ENCODE measurements at regions not wholly inside any gene's neighbourhood (a gene's known extent, or its start where the extent isn't known, plus 50 kb on each side); places are given as distances from the start of the nearest gene placed in this dataset.
"Not testable (repeated sequence)": the region's sequence is repeated elsewhere in the genome, so short reads cannot be mapped to it uniquely, and the experiment has no call there.

DNA sequence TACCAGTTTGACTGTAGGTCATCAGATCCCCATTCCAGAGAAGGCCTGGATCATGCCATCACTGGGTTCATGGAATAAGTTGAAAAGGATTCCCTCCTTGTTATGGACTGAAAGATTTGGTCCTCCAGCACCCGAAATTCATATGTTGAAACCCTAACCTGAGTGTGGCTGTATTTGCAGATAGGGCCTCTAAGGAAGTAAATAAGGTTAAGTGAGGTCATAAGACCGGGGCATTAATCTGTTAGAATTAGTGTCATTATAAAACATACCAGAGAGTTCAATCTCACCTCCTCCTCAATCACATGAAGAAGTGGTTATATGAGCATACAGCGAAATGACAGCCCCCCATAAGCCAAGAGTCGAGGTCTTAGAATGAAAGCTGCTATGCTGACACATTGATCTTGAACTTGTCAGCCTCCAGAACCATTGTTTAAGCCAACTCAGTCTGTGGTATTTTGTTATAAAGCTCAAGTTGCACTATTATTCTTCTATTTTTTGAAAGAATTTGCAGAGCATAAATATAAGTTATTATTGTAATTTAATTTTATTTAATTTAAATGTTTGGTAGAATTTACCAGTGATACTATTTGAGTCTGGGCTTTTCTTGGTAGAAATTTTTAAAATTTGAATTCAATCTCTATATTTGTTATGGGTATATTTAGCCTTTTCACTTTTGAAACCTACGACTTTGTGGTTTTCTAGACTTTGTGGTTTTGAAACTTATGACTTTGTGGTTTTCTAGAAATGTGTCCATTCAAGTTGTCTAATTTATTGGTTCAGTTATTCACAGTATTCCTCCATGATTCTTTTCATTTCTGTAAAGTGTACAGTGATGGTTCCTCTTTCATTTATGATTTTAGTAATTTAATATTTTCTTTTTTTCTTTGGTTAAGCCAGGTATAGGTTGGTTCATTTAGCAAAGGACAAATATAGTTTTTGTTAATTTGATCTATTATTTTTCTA, 1206.7 kb upstream of the CDH2 start:
- no peak for DNase-seq (ENCODE audit: low spot score)

DNA sequence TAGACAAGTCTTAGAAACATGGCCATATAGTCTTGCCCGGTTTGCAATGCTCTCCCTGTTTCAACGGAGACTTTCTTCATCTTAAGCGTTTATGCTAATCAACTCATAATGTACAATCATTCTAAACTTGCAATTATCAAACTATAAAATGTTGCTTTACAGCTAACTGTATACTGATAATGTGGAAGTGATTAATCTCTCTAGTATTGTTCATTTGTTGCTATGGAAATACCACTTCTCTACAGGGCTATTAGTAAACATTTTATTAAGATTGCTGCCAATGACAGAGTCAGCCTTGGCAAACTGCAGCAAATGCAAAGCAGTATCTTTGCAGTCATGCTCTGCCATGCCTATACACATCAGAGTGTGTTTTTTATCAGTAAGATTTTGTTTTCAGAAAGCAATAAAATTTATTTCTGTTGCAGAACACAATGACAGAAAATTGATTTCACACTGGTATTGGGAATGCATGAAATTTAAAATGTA, 1201.8 kb upstream of the CDH2 start:
- DNase-seq (ENCODE audit: low spot score), result no peak

DNA sequence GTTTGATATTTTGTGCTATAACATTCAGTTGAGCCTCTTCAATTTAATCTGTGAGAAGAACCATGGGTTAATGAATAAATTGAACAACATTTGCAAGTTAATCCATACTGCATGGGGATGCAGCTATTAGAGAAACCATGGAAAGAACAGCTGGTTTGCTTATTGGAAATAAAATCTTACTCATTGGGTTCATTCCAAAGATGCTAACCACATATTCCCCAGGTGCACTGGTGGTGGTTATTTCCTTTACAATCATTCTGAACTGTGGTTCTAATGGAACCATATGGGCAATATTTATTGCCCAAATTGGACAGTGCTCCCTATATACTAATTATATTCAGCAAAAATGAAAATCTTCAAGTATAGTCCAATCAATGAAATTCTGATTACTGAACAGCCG, 1200.4 kb upstream of the CDH2 start:
- no peak for DNase-seq (ENCODE audit: low spot score)

DNA sequence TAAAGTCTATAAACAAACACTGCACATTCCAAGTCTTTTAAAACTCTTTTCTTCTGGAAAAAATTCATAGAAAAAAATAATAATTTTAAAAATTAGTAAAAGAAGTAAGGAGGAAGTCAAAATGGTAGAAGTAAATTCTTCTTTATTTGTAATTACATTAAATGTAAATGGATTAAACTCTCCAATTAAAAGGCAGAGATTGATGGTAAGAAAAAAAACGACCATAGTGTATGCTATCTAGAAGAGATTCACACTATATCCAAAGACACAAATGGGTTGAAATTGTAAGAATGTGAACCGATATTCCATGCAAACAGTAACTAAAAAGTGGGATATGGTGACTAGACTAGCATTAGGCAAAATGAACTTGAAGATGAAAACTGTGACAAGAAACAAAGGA, 1196.1 kb upstream of the CDH2 start:
- no peak for DNase-seq (ENCODE audit: low spot score)

DNA sequence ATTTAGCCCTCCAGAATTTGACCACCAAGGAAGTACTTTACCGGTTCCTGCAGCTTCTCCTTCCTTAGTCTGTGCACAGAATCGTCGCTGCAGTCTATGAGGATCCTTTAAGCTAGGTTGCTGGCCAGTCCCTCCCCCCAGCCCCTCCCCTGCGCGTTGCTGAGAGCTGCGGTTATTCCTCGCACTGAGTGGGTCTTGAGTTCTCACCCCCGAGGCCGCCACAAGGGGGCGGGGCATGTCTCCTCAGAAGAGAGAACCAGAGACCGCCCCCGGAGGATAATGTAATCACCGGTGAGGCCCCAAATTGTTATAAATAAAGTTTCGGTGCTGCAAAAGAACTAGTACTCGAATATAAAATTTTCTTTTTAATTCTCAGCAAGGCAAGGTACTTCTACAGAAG, 1184.9 kb upstream of the CDH2 start:
- no peak for DNase-seq (ENCODE audit: low spot score)

DNA sequence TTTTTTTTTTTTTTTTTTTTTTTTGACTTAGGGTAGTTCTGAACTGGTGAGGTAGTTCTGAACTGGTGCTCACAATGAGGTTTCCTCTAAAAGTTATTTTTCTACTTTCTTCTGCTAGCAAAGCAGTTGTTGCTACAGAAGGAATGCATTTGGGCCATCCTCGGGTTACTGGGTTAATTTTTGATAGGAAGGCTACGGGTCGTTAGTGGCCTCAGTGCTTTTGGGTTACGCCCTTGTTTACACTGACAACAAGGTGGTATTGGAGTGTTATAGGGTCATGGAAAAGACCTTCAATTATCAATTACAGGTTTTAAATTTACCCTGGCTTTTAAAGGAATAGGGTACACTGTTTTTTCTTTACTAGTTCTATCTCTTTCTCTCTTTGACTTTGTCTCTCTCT, 1183.7 kb upstream of the CDH2 start:
- not testable (repeated sequence) for DNase-seq (ENCODE audit: low spot score)

DNA sequence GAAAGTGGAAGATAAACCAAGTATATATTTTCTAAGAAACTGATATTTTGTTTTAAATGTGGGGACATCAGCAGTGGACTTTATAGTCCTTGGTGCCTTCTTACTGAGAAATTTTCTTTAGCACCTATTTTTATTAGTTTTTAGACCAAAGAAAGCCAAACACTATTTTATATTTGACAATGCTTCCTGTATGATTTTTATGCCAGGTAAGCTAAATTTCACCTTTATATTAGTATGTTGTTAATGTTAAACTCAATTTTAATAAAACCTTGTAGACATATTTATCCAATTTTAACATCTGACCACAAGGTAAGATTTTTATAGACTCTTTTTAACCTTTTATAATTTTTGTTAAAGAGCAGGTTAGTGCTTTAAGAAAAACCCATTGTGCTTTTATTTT, 1182.3 kb upstream of the CDH2 start:
- DNase-seq (ENCODE audit: low spot score), result not testable (repeated sequence)

DNA sequence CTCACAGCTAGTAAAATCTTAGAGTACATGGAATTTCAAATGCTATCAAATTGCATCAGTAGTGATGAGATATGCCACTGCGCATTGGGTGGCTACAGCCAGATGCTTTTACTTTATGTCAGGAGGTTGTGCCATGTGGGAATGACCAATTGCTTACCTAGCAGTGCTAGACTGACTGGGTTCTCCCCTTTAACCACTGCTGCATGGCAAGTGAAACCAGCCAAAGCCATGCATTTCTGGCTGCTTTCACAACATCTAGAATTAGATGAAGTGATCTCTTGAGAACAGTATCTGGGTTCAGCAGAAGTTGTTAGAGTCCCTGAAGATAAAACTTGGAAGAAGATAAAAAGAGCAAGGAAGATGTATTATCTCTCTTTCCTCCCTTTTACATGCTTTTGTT, 1174.2 kb upstream of the CDH2 start:
- no peak for DNase-seq (ENCODE audit: low spot score)

DNA sequence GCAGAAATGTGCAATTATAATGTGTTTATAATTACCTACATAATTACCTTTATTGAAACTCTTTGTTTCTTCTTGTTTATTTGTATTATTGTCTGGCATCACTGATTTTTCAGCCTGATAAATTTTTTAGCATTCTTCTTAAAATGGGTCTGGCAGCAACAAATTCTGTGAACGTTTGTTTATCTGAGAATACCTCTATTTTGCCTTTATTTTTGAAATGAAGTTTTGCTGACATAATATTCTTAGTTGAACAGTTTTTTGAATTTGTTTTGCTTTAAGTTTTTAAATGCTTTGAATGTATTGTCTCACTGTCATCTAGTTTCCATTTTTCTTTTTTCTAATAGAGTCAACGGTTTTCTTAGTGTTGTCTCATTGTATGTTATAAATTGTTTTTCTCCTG, 1152.0 kb upstream of the CDH2 start:
- no peak for DNase-seq (ENCODE audit: low spot score)

DNA sequence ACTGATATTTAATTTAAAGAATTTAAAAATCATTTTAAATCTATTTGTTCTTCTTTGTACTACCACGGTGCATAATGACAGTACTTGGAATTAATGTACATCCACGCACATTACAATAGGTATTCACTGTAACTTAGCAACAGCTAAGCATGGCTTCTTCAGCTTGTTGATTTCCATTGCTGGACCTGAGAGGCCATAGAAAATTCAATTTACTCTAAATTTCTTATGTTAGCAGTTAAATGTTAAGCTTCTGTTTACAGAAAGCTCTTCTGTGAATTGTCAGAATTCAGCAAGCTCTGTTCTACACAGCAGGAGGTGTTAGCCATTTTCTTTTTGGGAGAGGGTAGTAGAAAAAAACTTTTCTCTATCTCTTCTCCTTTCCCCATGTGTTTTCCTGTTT, 1149.3 kb upstream of the CDH2 start:
- DNase-seq (ENCODE audit: low spot score), result no peak

DNA sequence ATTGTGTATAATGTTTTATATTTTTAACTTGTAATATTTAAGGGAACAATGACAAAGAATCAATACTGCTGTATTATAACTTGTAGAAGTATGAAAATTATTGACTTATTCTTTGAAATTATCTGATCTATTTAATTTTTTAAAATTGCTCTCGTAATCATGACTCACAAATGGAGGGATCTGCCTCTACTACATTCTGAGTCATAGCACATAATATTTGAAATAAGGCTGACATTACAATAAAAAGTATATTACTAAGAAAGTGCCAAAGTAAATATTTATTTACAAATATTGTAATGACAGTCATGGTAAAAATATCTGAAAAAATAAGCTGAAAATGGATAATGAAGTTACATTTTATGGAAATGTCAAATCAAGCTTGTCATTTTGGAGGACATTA, 1144.6 kb upstream of the CDH2 start:
- DNase-seq (ENCODE audit: low spot score), result no peak

DNA sequence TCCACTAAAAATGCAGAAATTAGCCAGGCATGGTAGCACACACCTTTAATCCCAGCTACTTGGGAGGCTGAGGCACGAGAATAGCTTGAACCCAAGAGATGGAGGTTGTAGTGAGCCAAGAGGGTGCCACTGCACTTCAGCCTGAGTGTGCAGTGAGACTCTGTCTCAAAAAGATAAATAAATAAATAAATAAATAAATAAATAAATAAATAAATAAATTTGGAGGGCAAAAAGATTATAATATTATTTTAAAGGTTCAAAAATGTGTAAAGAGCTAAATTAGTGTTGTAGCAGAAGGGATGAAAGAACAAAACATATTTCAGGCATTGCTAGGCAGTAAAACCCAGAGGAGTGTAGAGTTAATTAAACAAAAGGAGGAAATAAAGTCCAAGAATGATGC, 1136.4 kb upstream of the CDH2 start:
- DNase-seq (ENCODE audit: low spot score), result no peak

DNA sequence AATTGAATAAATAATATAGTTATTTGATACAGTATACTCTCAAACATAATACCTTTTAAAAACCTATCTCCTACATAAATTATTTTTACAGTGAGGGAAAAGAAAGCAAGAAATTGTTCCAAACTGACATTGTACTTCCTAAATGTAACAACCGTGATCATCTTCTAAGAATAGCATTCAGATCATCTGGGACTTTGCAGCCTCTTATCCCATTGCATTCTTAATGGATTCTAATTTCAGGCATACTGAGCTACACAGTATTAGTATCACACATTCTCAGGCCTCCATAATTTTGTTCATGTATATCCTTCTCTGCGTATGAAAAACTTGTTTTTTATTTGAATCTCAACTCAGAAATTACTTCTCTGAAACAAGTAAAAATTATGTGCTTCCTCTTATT, 1134.7 kb upstream of the CDH2 start:
- DNase-seq (ENCODE audit: low spot score), result no peak

DNA sequence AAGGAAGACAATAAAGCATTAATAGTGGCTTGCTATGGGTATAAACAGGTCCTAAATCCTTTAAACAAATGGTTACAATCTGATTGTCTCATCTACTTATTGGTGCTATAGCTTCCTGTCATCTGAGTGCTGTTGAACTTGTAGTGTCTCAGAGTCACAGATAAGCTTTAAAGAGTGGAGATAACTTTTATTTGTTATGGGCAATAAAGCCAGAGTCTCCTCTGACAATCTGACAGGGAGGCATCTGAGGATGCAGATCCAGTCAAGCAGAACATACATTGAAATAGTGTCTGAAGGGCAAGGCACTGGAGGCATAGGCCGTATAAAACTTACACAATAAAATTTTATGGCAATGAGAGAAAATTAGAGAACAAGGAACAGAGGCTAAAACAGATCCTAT, 1132.4 kb upstream of the CDH2 start:
- no peak for DNase-seq (ENCODE audit: low spot score)

DNA sequence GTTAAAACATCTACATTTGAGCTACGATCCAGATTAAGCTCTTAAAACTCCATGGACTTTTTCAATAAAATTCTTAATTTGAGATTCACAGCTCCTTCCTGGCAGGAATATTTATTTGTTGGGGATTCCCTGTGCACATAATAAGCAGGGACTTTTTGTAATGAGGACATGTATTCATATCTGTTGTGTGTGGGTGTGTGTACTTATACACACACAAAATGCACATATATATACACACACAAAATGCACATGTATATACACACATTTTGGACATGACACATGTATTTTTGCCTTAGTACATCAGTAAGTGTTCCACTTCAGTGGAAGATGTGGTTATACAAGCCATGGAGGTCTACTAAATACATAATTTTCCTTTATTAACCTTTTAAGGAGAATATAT, 1131.1 kb upstream of the CDH2 start:
- no peak for DNase-seq (ENCODE audit: low spot score)

DNA sequence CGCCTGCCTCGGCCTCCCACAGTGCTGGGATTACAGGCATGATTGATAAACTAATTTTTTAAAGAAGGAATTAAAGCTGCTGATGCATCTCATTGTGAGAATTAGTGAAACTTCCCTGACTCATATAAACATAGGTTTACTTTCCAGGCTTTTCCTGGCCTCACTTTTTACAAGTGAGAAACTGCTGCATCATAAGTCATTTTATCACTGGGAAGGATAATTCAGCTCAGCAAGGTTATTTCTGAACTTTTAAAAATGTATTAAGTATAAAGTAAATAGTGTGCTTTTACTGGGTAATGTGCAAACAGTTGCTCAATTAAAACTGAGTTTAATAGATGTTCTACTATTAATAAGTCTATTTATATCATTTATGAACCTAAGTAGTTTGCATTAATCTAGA, 1130.3 kb upstream of the CDH2 start:
- no peak for DNase-seq (ENCODE audit: low spot score)

DNA sequence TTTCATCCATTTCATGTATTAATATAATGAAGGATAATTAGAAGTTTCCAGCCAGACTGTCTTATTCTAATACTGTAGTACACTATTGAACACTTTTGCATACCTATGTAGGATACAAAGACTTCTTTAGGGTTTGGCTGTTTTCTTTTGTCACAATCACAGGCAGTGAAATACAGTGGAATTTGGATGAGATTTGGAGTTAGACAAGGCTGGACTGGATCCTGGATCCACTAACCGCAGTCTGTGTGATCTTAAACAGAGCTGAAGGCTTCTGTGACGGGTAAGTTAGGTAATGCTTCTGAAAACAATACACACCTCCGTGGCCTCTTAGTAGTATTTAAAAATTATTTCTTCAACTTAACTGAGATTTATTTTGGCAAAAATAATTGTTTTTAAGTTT, 1128.6 kb upstream of the CDH2 start:
- no peak for DNase-seq (ENCODE audit: low spot score)

DNA sequence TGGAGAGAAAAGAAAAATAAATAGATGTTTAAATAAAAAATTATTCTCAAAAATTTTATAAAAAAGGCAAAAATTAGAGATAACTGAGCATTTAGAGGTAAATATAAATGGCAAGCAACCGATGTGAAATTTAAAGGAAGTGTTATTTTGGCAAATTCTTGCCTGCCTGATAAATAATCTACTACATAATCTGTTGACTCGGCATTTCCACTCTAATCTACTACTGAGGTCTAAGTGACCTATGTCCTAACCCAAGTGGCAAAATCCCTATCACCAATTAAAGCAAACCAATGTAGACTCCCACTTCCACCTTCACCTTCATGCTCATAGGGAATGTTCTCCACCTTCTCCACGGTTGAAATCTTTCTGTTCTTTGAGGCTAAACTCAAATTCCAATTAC, 1124.1 kb upstream of the CDH2 start:
- DNase-seq (ENCODE audit: low spot score), result no peak

DNA sequence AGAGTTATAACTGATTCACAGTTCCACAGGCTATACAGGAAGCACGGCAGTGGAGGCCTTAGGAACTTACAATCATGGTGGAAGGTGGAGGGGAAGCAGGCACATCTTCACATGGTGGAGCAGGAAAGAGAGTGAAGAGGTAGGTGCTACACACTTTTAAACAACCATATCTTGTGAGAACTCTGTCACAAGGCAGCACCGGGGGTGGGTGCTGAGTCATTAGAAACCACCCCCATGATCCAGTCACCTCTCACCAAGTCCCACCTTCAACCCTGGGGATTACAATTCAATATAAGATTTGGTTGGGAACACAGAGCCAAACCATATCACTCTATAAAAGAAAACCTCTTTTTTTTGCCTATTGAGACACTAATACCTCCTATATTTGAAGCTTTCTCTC, 1108.5 kb upstream of the CDH2 start:
- no peak for DNase-seq (ENCODE audit: low spot score)

DNA sequence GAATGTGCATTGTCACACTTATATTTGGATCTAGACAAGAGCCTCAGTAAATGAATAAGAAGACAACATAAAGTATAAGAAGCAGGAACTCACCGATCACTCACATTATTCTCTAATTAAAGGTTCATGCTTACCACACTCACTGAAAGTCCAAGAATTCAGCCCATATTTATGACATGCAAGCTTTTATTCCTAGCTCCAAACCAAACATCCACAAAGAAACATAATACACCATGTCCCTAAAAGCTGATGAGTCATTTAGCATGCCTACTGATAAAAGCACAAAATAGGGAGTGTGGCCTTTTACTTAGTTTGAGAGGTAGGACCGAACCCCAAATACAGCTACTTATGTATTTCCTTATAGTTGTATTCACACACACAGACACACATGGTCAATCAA, 1094.6 kb upstream of the CDH2 start:
- DNase-seq (ENCODE audit: low spot score), result no peak

DNA sequence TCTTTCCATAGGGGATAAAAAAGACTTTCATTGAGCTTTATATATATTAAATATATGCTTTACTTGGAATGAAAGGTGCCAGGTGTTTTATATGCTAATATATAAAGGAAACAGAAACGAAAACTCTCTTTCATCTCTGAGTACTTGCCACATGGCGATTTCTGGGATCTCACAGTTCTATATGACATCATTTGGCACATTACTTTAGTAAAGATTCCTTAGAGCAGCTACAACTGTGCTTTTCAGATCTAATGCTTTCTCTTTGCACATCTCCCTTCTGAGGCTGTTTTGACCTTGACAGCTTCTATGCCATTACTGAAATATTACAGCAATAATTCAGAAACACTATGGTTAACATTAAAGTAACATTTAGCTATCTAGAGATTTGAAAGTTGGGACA, 1082.9 kb upstream of the CDH2 start:
- no peak for DNase-seq (ENCODE audit: low spot score)

DNA sequence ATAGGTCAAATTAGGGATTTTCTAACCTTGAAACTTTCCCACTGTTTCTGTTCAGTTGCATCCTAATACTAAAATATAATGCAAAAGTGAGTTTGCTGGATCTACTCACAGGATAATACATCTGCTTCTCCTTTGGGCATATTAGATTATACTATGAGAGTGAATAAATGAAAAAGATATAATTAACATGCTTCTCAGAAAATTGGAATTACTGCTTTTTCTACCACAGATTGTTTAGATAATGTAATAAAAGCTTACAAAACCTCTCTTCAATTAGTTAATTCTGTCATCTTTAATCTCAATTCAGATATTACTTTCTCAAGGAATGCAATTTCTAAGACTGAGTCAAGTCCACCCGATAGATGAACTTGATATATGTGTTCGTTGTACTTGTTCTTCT, 1077.2 kb upstream of the CDH2 start:
- no peak for DNase-seq (ENCODE audit: low spot score)

DNA sequence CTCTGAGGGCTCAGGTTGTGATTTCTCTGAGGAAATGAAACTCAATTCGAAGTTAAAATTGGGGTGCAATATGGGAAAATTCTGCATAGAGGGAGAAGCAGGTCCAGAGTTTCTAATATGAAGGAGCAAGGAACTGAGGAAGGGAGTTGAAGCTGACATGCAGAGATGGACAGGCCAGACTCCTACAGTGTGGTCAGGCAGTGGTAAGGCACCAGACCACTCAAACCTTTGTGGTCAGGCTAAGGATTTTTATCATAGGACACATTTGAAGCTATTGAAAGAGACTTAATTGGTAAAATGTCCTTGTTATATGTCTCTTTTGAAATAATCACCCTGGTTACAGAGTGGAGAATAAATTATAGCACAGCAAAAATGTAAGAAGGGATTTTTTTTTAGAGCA, 1074.8 kb upstream of the CDH2 start:
- no peak for DNase-seq (ENCODE audit: low spot score)

DNA sequence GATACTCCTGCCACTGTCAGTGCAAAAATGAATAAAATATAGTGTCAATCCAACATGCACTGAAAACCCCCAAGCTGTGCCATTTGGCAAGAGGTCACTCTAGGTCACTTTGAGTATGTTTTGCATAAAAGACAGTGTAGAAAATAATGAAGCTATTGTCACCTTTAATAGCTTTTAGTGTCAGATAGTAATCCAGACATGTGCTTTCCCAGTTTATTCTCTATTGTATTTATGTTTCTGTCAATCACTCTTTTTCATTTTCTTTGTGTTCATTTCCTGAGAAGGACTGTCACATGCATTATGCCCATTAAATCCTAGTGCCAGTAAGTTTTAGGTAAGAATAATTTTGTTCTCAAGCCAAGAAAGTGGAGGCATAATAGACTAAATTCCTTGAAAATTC, 1073.9 kb upstream of the CDH2 start:
- DNase-seq (ENCODE audit: low spot score), result no peak

Measured in kidney tubule cell (primary cell).